SJSA1 (cell line): ENCODE measurements at regions not wholly inside any gene's neighbourhood (a gene's known extent, or its start where the extent isn't known, plus 50 kb on each side); places are given as distances from the start of the nearest gene placed in this dataset.
"Not testable (repeated sequence)": the region's sequence is repeated elsewhere in the genome, so short reads cannot be mapped to it uniquely, and the experiment has no call there.

ENCODE experiments used
- DNase-seq, 2 experiments: peaks; one replicate each; pipeline ENCODE4 v3.0.0-alpha.2; 2015 to 2020; ENCODE audit warnings: low spot score in 2 of 2, low read depth in 1 of 2
- H3K27ac ChIP-seq: fragments of 250-450 bp; sonication (Bioruptor Pico); 2 replicates; pipeline ENCODE4 v1.5.1; 2020; ENCODE audit warnings: mild to moderate bottlenecking, moderate library complexity
- H3K27me3 ChIP-seq: fragments of 250-450 bp; sonication (Bioruptor Pico); replicated peaks from 2 replicates; pipeline ENCODE4 v1.5.1; 2020; ENCODE audit warnings: mild to moderate bottlenecking, moderate library complexity
- H3K36me3 ChIP-seq: fragments of 250-450 bp; sonication (Bioruptor Pico); 2 replicates; pipeline ENCODE4 v1.5.1; 2020; ENCODE audit warnings: mild to moderate bottlenecking
- H3K4me1 ChIP-seq: fragments of 250-450 bp; sonication (Bioruptor Pico); replicated peaks from 2 replicates; pipeline ENCODE4 v1.6.1; 2021; ENCODE audit warnings: mild to moderate bottlenecking
- H3K4me3 ChIP-seq: fragments of 250-450 bp; sonication (Bioruptor Pico); 2 replicates; pipeline ENCODE4 v1.5.1; 2020; ENCODE audit warnings: mild to moderate bottlenecking
- H3K9me3 ChIP-seq: fragments of 250-450 bp; sonication (Bioruptor Pico); replicated peaks from 2 replicates; pipeline ENCODE4 v1.5.1; 2020; ENCODE audit warnings: mild to moderate bottlenecking

- no peak for DNase-seq
- H3K9me3 ChIP-seq: no peaks in the 10 kb centered on the region
- H3K4me3 ChIP-seq: no peak overlapping the region
- no peaks in the 10 kb centered on the region for H3K36me3 ChIP-seq
- no peak overlapping the region for H3K27ac ChIP-seq
- H3K27me3 ChIP-seq: no peaks in the 10 kb centered on the region
- peaks cover 23% of the 10 kb centered on the region for H3K4me1 ChIP-seq
These were observed 202.7 kb downstream of the RHOU start for GRCh38 chr1:228937851-228938536.

- Histone ChIP-seq H3K27ac (no peak overlapping the region), H3K27me3 (no peaks in the 10 kb centered on the region), H3K9me3 (no peaks in the 10 kb centered on the region), H3K36me3 (no peaks in the 10 kb centered on the region), H3K4me1 (peaks cover 23% of the 10 kb centered on the region), H3K4me3 (no peak overlapping the region)
- DNase-seq: no peak
These were observed 203.2 kb downstream of the RHOU start for GRCh38 chr1:228938537-228938901.

GRCh38 chr1:228939001-228939691, 203.9 kb downstream of the RHOU start:
- no peak overlapping the region for H3K4me3 ChIP-seq
- peaks cover 23% of the 10 kb centered on the region for H3K4me1 ChIP-seq
- no peaks in the 10 kb centered on the region for H3K36me3 ChIP-seq
- H3K27ac ChIP-seq: no peak overlapping the region
- no peaks in the 10 kb centered on the region for H3K9me3 ChIP-seq
- DNase-seq: no peak
- no peaks in the 10 kb centered on the region for H3K27me3 ChIP-seq

- Histone ChIP-seq H3K4me3 (no peak overlapping the region), H3K27ac (no peak overlapping the region), H3K4me1 (peaks cover 29% of the 10 kb centered on the region), H3K36me3 (no peaks in the 10 kb centered on the region), H3K9me3 (no peaks in the 10 kb centered on the region), H3K27me3 (no peaks in the 10 kb centered on the region)
- DNase-seq: no peak
These were observed 204.7 kb downstream of the RHOU start for GRCh38 chr1:228939881-228940392.

- H3K36me3 ChIP-seq: no peaks in the 10 kb centered on the region
- no peaks in the 10 kb centered on the region for H3K9me3 ChIP-seq
- H3K4me3 ChIP-seq: no peak overlapping the region
- H3K27ac ChIP-seq: no peak overlapping the region
- no peaks in the 10 kb centered on the region for H3K27me3 ChIP-seq
- no peak for DNase-seq
- H3K4me1 ChIP-seq: peaks cover 29% of the 10 kb centered on the region
These were observed 205.2 kb downstream of the RHOU start for GRCh38 chr1:228940526-228940925.

- Histone ChIP-seq H3K27ac (no peak overlapping the region), H3K36me3 (no peaks in the 10 kb centered on the region), H3K27me3 (no peaks in the 10 kb centered on the region), H3K9me3 (no peaks in the 10 kb centered on the region), H3K4me1 (peaks cover 27% of the 10 kb centered on the region), H3K4me3 (no peak overlapping the region)
- DNase-seq: no peak
These were observed 205.6 kb downstream of the RHOU start for GRCh38 chr1:228940926-228941325.

GRCh38 chr1:228941666-228942065, 206.4 kb downstream of the RHOU start:
- DNase-seq: no peak
- no peak overlapping the region for H3K27ac ChIP-seq
- peaks cover 21% of the 10 kb centered on the region for H3K4me1 ChIP-seq
- no peaks in the 10 kb centered on the region for H3K9me3 ChIP-seq
- H3K36me3 ChIP-seq: no peaks in the 10 kb centered on the region
- no peaks in the 10 kb centered on the region for H3K27me3 ChIP-seq
- H3K4me3 ChIP-seq: no peak overlapping the region

- DNase-seq: no peak
- no peaks in the 10 kb centered on the region for H3K27me3 ChIP-seq
- no peak overlapping the region for H3K27ac ChIP-seq
- peaks cover 14% of the 10 kb centered on the region for H3K4me1 ChIP-seq
- H3K9me3 ChIP-seq: no peaks in the 10 kb centered on the region
- H3K4me3 ChIP-seq: no peak overlapping the region
- H3K36me3 ChIP-seq: no peaks in the 10 kb centered on the region
These were observed 208.2 kb downstream of the RHOU start for GRCh38 chr1:228943436-228943835.

GRCh38 chr1:228944296-228944695, 209.0 kb downstream of the RHOU start:
- DNase-seq: no peak
- peaks cover 14% of the 10 kb centered on the region for H3K4me1 ChIP-seq
- no peaks in the 10 kb centered on the region for H3K9me3 ChIP-seq
- no peaks in the 10 kb centered on the region for H3K27me3 ChIP-seq
- H3K36me3 ChIP-seq: no peaks in the 10 kb centered on the region
- no peak overlapping the region for H3K27ac ChIP-seq
- no peak overlapping the region for H3K4me3 ChIP-seq

GRCh38 chr1:228944935-228945371, 209.7 kb downstream of the RHOU start:
- peak in 1 of 2 experiments; percentile 64 for DNase-seq
- Histone ChIP-seq H3K4me1 (peaks cover 14% of the 10 kb centered on the region), H3K27ac (peak overlapping the region; percentile 19; the same call in 1 of the 2 replicates)

GRCh38 chr1:228945885-228946284, 210.6 kb downstream of the RHOU start:
- Histone ChIP-seq H3K4me1 (peaks cover 14% of the 10 kb centered on the region), H3K9me3 (no peaks in the 10 kb centered on the region), H3K4me3 (no peak overlapping the region), H3K27me3 (no peaks in the 10 kb centered on the region), H3K27ac (no peak overlapping the region), H3K36me3 (no peaks in the 10 kb centered on the region)
- no peak for DNase-seq

More at GRCh38 chr1:228944935-228945371, 209.7 kb downstream of the RHOU start:
- Histone ChIP-seq H3K4me3 (no peak overlapping the region), H3K9me3 (no peaks in the 10 kb centered on the region), H3K36me3 (no peaks in the 10 kb centered on the region), H3K27me3 (no peaks in the 10 kb centered on the region)

- not testable (repeated sequence) for H3K4me3 ChIP-seq, H3K36me3 ChIP-seq
These were observed 214.3 kb downstream of the RHOU start for GRCh38 chr1:228949617-228950016.

GRCh38 chr1:228953207-228953606, 217.9 kb downstream of the RHOU start:
- H3K4me1 ChIP-seq: no peaks in the 10 kb centered on the region
- no peaks in the 10 kb centered on the region for H3K9me3 ChIP-seq
- H3K27ac ChIP-seq: no peak overlapping the region
- DNase-seq: no peak
- no peaks in the 10 kb centered on the region for H3K27me3 ChIP-seq
- no peak overlapping the region for H3K4me3 ChIP-seq
- no peaks in the 10 kb centered on the region for H3K36me3 ChIP-seq

More at GRCh38 chr1:228949617-228950016, 214.3 kb downstream of the RHOU start:
- peaks cover 11% of the 10 kb centered on the region for H3K4me1 ChIP-seq
- H3K27me3 ChIP-seq, H3K9me3 ChIP-seq, DNase-seq, H3K27ac ChIP-seq: not testable (repeated sequence)

- H3K4me1 ChIP-seq, DNase-seq, H3K9me3 ChIP-seq, H3K4me3 ChIP-seq, H3K27ac ChIP-seq, H3K27me3 ChIP-seq, H3K36me3 ChIP-seq: not testable (repeated sequence)
These were observed 218.5 kb downstream of the RHOU start for GRCh38 chr1:228953808-228954207.
